ENCODE measurements at regions not wholly inside any gene's neighbourhood (a gene's known extent, or its start where the extent isn't known, plus 50 kb on each side); places are given as distances from the start of the nearest gene placed in this dataset.

GRCh38 chr13:30844548-30845296 lies 61.3 kb upstream of the MEDAG start:
- no peak for DNase-seq (ENCODE audit: low read depth in 1 of 2, low spot score in 1 of 2)

- no peak for DNase-seq (ENCODE audit: low read depth in 1 of 2, low spot score in 1 of 2)
Observed at GRCh38 chr13:30845297-30846214, 60.5 kb upstream of the MEDAG start.

- DNase-seq (ENCODE audit: low read depth in 1 of 2, low spot score in 1 of 2), result no peak
Observed at GRCh38 chr13:30846311-30846710, 59.8 kb upstream of the MEDAG start.

- no peak for DNase-seq (ENCODE audit: low read depth in 1 of 2, low spot score in 1 of 2)
Observed at GRCh38 chr13:30846866-30847265, 59.2 kb upstream of the MEDAG start.

GRCh38 chr13:30847650-30848307 lies 58.3 kb upstream of the MEDAG start:
- DNase-seq (ENCODE audit: low read depth in 1 of 2, low spot score in 1 of 2), result no peak

- no peak for DNase-seq (ENCODE audit: low read depth in 1 of 2, low spot score in 1 of 2)
Observed at GRCh38 chr13:30848332-30849027, 57.6 kb upstream of the MEDAG start.

- no peak for DNase-seq (ENCODE audit: low read depth in 1 of 2, low spot score in 1 of 2)
Observed at GRCh38 chr13:30849611-30850010, 56.5 kb upstream of the MEDAG start.

GRCh38 chr13:30850204-30850866 lies 55.7 kb upstream of the MEDAG start:
- DNase-seq (ENCODE audit: low read depth in 1 of 2, low spot score in 1 of 2), result no peak

GRCh38 chr13:30850867-30851211 lies 55.2 kb upstream of the MEDAG start:
- DNase-seq (ENCODE audit: low read depth in 1 of 2, low spot score in 1 of 2), result no peak

- DNase-seq (ENCODE audit: low read depth in 1 of 2, low spot score in 1 of 2), result no peak
Observed at GRCh38 chr13:30851697-30852096, 54.4 kb upstream of the MEDAG start.

- DNase-seq (ENCODE audit: low read depth in 1 of 2, low spot score in 1 of 2), result no peak
Observed at GRCh38 chr13:30855569-30855968, 50.5 kb upstream of the MEDAG start.

GRCh38 chr13:30856005-30856790 lies 49.9 kb upstream of the MEDAG start:
- DNase-seq (ENCODE audit: low read depth in 1 of 2, low spot score in 1 of 2), result no peak
